ENCODE measurements at regions not wholly inside any gene's neighbourhood (a gene's known extent, or its start where the extent isn't known, plus 50 kb on each side); places are given as distances from the start of the nearest gene placed in this dataset.
"Not testable (repeated sequence)": the region's sequence is repeated elsewhere in the genome, so short reads cannot be mapped to it uniquely, and the experiment has no call there.

- DNase-seq (ENCODE audit: low read depth in 2 of 3, low spot score in 2 of 3) = no peak
These were observed 352.4 kb downstream of the BRD1 start for GRCh38 chr22:49475253-49475652.

DNA sequence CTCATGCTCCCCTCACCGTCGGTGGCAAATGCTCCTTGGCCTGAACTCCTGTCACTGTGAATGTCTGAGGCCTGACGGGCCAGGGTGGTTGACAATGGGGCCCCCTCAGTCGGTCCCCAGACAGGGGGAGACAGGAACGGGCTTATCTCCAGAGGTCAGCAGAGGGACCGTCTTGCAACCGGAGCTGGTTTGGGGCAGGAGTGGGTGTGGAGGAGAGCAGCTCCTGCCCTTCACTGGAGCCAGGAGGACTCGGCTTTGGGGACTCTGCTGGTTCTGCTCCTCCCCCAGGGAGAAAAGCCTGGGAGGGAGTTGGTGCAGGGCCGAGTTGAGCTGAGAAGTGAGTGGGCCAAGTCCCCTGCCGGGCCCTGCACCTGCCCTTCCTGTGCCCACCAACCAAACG lies 354.4 kb downstream of the BRD1 start:
- DNase-seq (ENCODE audit: low read depth in 2 of 3, low spot score in 2 of 3) = no peak

DNA sequence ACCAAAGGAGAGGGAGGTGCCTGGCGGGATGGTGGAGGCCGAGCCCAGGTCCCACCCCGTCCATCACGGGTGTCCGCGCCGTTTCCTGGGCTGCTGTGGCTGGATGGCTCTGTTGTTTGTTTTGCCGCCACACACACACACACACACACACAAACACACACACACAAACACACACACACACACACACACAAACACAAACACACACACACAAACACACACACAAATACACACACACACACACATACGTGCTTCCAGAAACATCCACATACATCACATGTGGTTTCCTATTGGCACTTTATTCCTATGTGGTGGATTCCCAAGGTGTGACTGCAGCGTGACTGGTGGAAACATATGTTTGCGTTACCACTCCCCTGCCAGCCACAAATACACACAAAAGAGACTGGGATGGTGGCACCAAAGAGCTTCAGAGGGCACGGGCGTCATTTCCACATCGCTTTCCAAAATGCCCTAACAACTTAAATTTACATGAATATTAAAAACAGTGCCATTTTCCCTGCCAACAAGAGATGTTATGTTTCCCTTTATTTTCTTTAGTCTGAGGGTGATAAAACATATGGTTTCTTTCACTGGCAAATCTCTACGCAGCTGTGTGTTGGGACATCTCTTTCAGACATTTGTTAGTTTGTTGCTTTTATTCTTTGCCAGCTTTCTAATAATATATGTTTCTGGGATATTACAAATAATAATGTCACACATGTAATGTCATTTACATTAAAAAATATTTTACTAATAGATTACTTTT lies 356.8 kb downstream of the BRD1 start:
- DNase-seq (ENCODE audit: low read depth in 2 of 3, low spot score in 2 of 3) = no peak

- no peak for DNase-seq (ENCODE audit: low read depth in 2 of 3, low spot score in 2 of 3)
These were observed 357.6 kb downstream of the BRD1 start for GRCh38 chr22:49469896-49470740.

- no peak for DNase-seq (ENCODE audit: low read depth in 2 of 3, low spot score in 2 of 3)
These were observed 359.0 kb downstream of the BRD1 start for GRCh38 chr22:49468487-49469198.

- no peak for DNase-seq (ENCODE audit: low read depth in 2 of 3, low spot score in 2 of 3)
These were observed 360.6 kb downstream of the BRD1 start for GRCh38 chr22:49466878-49467595.

- DNase-seq (ENCODE audit: low read depth in 2 of 3, low spot score in 2 of 3) = no peak
These were observed 363.6 kb downstream of the BRD1 start for GRCh38 chr22:49464037-49464436.

DNA sequence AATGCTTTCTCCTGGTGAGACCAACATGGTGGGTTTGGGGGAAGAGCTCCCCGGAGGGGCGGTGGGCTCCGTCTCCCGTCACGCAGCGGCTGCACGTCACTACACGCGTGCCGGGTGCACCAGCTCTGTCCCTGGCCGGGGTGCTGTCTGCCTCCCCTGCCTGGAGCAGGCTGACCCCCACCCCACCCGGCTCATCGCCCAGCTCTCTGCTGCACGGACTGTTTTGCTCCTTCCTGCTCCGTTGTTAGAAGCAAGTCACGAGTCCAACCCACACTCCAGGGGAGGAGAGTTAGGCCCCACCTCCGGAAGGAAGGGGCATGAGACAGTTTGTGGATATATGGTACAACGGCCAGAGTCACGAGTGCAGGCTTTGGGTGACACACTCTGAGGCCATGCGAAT lies 364.9 kb downstream of the BRD1 start:
- DNase-seq (ENCODE audit: low read depth in 2 of 3, low spot score in 2 of 3) = peak in 2 of 3 donors; percentile 41 to 67

- no peak for DNase-seq (ENCODE audit: low read depth in 2 of 3, low spot score in 2 of 3)
These were observed 365.4 kb downstream of the BRD1 start for GRCh38 chr22:49462291-49462690.

DNA sequence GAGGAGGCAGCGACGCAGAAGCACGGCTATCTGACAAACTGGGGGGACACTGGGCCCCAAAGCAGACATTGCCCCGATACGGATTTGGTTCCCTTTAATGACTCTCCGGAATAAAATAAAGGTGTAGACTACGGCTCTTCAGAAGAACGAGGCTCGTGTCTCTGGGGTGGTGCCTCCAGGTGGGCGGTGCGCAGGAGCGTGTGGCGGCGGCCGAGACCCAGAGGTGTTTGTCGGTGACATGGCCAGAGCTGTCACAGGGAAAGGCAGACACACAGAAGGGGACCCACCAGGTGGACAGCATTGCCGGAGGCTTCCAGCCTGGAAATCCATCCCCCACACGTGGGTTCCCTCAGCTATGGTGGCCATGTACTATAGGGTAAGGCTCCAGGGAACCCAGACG lies 366.0 kb downstream of the BRD1 start:
- no peak for DNase-seq (ENCODE audit: low read depth in 2 of 3, low spot score in 2 of 3)

- peak in 2 of 3 donors; percentile 1 to 53 for DNase-seq (ENCODE audit: low read depth in 2 of 3, low spot score in 2 of 3)
These were observed 366.9 kb downstream of the BRD1 start for GRCh38 chr22:49460592-49461281.

DNA sequence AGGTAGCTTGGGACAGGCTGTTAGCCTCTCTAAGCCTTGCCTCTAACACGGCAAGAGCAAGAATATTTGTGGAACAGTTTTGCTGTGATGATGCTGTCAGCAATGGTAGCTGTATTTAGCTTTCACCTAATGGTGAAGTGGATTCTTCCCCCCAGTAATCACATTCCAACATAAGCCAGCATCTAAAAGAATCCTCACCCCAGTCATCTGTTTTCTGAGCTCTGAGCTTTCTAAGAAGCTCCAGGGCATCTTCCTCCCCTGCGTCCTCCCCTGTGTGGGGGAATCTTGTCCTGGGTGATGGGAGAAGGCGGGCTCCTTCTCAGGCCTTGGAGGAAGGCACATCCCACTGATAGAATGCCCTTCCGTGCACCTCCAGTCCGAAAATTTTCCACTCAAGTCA lies 367.6 kb downstream of the BRD1 start:
- DNase-seq (ENCODE audit: low read depth in 2 of 3, low spot score in 2 of 3) = no peak

DNA sequence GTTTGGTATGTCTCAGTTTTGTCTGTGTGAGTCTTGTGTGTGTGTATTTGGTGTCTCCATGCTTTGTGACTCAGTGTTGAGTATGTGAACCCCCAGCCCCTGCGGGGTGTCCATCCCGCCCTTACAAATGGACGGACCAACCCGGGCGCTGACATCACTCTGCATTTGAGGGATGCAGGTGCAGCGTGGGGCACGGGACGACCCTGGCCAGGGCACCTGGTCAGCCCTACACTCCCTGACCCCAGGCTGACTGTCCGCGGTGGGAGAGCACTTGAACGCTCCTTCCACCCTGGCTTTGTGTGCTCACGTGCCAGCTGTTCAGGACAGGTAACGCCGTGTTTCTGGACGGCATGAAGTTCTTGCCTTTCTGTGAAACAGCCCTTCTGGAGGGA lies 369.0 kb downstream of the BRD1 start:
- DNase-seq (ENCODE audit: low read depth in 2 of 3, low spot score in 2 of 3) = no peak

DNA sequence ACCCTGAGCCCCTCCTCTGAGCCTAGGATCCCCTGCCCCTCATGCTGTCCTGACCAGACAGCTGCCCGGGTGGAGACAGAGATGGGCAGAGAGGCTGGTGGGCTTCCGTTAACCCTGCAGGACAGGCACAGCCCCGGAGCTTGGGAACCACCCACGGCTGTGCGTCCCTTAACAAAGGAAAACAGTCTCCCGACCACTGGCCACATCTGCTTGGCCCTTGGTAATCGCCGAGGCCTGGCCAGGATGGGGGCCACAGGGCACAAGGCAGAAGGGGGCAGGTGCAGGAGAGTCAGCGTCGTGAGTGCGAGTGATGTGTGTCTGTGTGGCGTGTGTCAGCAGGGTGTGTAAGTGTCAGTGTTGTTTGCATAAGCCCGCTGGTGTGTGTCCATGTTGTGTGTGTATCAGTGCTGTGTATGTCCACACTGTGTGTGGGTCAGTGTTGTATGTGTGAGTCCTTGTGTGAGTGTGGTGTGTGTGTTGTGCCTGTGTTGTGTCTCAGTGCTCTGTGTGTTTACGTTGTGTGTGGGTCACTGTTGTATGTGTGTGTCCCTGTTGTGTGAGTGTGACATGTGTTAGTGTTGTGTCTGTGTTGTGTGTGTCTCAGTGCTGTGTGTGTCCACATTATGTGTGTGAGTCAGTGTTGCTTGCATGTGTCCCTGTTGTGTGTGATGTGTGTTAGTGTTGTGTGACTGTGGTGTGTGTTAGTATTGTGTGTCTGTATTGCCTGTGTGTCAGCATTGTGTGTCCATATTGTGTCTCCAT lies 369.5 kb downstream of the BRD1 start:
- no peak for DNase-seq (ENCODE audit: low read depth in 2 of 3, low spot score in 2 of 3)

- no peak for DNase-seq (ENCODE audit: low read depth in 2 of 3, low spot score in 2 of 3)
These were observed 370.5 kb downstream of the BRD1 start for GRCh38 chr22:49457146-49457545.

DNA sequence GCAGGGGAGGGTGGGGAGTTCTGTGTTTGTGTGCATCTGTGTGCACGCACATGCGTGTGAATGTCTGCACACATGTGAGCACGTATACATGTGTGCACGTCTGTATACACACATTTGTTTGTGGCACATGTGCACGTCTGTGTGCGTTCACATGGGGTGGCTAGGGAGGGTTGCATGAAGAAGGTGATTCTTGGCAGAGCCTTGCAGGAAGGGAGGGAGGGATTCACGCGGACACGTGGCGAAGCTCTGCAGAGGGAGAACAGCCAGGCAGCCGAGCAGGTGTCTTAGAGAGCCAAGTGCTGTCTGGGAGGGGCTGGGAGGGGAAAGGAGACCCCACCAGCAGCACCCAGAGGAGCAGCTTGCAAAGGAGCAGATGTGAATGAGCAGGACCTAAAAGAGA lies 372.1 kb downstream of the BRD1 start:
- no peak for DNase-seq (ENCODE audit: low read depth in 2 of 3, low spot score in 2 of 3)

GRCh38 chr22:49454726-49455125 lies 372.9 kb downstream of the BRD1 start:
- no peak for DNase-seq (ENCODE audit: low read depth in 2 of 3, low spot score in 2 of 3)

DNA sequence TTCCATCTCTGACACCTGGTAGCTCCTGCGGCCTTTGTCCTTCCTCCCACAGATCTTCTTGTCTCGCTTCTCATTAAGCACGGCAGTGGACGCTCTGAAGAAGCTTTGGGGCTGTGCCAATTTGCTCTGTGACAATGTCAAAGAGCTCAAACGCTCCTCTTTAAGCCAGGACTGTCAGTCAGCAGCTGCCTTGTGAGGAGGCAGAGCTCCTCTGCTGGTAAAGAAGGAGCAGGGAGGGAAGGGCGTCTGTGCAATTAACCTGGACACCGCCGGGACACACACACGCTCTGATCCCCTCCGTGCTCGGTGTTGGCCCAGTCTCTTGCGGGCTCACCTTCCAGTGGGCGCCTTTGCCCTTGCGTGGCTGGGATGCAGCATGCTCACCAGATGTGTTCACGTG lies 373.9 kb downstream of the BRD1 start:
- no peak for DNase-seq (ENCODE audit: low read depth in 2 of 3, low spot score in 2 of 3)

DNA sequence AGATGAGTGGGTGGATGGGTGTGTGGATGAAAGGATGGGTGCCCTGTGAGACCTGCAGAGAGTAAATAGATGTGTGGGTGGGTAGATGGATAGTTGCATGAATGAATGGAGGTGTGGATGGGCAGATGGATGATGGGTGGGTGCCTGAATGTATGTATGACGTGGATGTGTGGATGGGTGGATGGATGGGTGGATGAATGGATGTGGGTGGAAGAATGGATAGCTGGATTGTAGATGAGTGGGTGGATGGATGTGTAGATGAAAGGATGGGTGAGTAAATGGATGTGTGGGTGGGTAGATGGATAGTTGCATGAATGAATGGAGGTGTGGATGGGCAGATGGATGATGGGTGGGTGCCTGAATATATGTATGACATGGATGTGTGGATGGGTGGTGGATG lies 374.7 kb downstream of the BRD1 start:
- not testable (repeated sequence) for DNase-seq (ENCODE audit: low read depth in 2 of 3, low spot score in 2 of 3)

All from hematopoietic multipotent progenitor cell (in vitro differentiated cells).